GM19455 (cell line): ENCODE measurements at regions not wholly inside any gene's neighbourhood (a gene's known extent, or its start where the extent isn't known, plus 50 kb on each side); places are given as distances from the start of the nearest gene placed in this dataset.
"Not testable (repeated sequence)": the region's sequence is repeated elsewhere in the genome, so short reads cannot be mapped to it uniquely, and the experiment has no call there.

ENCODE experiments used
- ATAC-seq: cut with Tn5 transposase; IDR thresholded peaks from one replicate; pipeline ENCODE4 v1.9.1; 2021; ENCODE audit not compliant: unreplicated experiment

GRCh38 chr14:25699981-25700380, 650.0 kb upstream of the STXBP6 start:
- no peak for ATAC-seq

- no peak for ATAC-seq
Measured at GRCh38 chr14:25698111-25698510, 648.2 kb upstream of the STXBP6 start.

- no peak for ATAC-seq
Measured at GRCh38 chr14:25696176-25696575, 646.2 kb upstream of the STXBP6 start.

GRCh38 chr14:25685004-25685403, 635.1 kb upstream of the STXBP6 start:
- no peak for ATAC-seq

GRCh38 chr14:25680934-25681333, 631.0 kb upstream of the STXBP6 start:
- ATAC-seq = no peak

GRCh38 chr14:25680511-25680910, 630.6 kb upstream of the STXBP6 start:
- ATAC-seq = not testable (repeated sequence)

GRCh38 chr14:25677111-25677510, 627.2 kb upstream of the STXBP6 start:
- no peak for ATAC-seq

GRCh38 chr14:25667387-25667786, 617.4 kb upstream of the STXBP6 start:
- ATAC-seq = no peak

- no peak for ATAC-seq
Measured at GRCh38 chr14:25666877-25667276, 616.9 kb upstream of the STXBP6 start.

- no peak for ATAC-seq
Measured at GRCh38 chr14:25658988-25659387, 609.0 kb upstream of the STXBP6 start.

GRCh38 chr14:25630447-25630846, 580.5 kb upstream of the STXBP6 start:
- ATAC-seq = no peak

- no peak for ATAC-seq
Measured at GRCh38 chr14:25628978-25629377, 579.0 kb upstream of the STXBP6 start.

- ATAC-seq = no peak
Measured at GRCh38 chr14:25628390-25628789, 578.4 kb upstream of the STXBP6 start.

GRCh38 chr14:25626986-25627385, 577.0 kb upstream of the STXBP6 start:
- no peak for ATAC-seq

- no peak for ATAC-seq
Measured at GRCh38 chr14:25622763-25623162, 572.8 kb upstream of the STXBP6 start.

GRCh38 chr14:25620515-25620914, 570.6 kb upstream of the STXBP6 start:
- no peak for ATAC-seq

- no peak for ATAC-seq
Measured at GRCh38 chr14:25615174-25615573, 565.2 kb upstream of the STXBP6 start.

- ATAC-seq = no peak
Measured at GRCh38 chr14:25607192-25607591, 557.2 kb upstream of the STXBP6 start.

- ATAC-seq = no peak
Measured at GRCh38 chr14:25602106-25602505, 552.2 kb upstream of the STXBP6 start.

- no peak for ATAC-seq
Measured at GRCh38 chr14:25588751-25589150, 538.8 kb upstream of the STXBP6 start.

GRCh38 chr14:25574628-25575325, 524.8 kb upstream of the STXBP6 start:
- no peak for ATAC-seq

GRCh38 chr14:25570483-25570882, 520.5 kb upstream of the STXBP6 start:
- ATAC-seq = no peak

- ATAC-seq = no peak
Measured at GRCh38 chr14:25557466-25557865, 507.5 kb upstream of the STXBP6 start.
